Astrocyte (in vitro differentiated cells and primary cell): ENCODE measurements at regions not wholly inside any gene's neighbourhood (a gene's known extent, or its start where the extent isn't known, plus 50 kb on each side); places are given as distances from the start of the nearest gene placed in this dataset.

Experiments used
- DNase-seq: peaks from one replicate; pipeline ENCODE4 v3.0.0-alpha.2; 2010; ENCODE audit warnings: low read depth
- FAIRE-seq: peaks from 2 replicates; lab custom pipeline; 2011; peaks lifted over from hg19 to GRCh38; lab: Jason Lieb, UNC
- H2AFZ ChIP-seq: 2 replicates; pipeline ENCODE4 v1.6.0; 2012; ENCODE audit warnings: low read depth, low read length, inconsistent platforms
- H3K27ac ChIP-seq: 2 replicates; pipeline ENCODE4 v1.5.1; 2011; ENCODE audit warnings: low read depth, low read length, inconsistent platforms
- H3K27me3 ChIP-seq: 2 replicates; pipeline ENCODE4 v1.6.0; 2011; ENCODE audit warnings: low read length, inconsistent platforms; ENCODE audit not compliant: insufficient read depth
- H3K36me3 ChIP-seq: 2 replicates; pipeline ENCODE4 v1.5.1; 2011; ENCODE audit warnings: low read length, inconsistent platforms; ENCODE audit not compliant: insufficient read depth
- H3K4me1 ChIP-seq: 2 replicates; pipeline ENCODE4 v1.5.1; 2011; ENCODE audit warnings: low read length, inconsistent platforms; ENCODE audit not compliant: insufficient read depth
- H3K4me2 ChIP-seq: 2 replicates; pipeline ENCODE4 v1.6.0; 2012; ENCODE audit warnings: low read length, inconsistent platforms
- H3K4me3 ChIP-seq: 2 replicates; pipeline ENCODE4 v1.5.1; 2011; ENCODE audit warnings: low read depth, mild to moderate bottlenecking, low read length, inconsistent platforms; ENCODE audit not compliant: insufficient read depth
- H3K79me2 ChIP-seq: 2 replicates; pipeline ENCODE4 v1.6.0; 2012; ENCODE audit warnings: mild to moderate bottlenecking, low read length, inconsistent platforms; ENCODE audit not compliant: insufficient read depth
- H3K9ac ChIP-seq: 2 replicates; pipeline ENCODE4 v1.6.0; 2012; ENCODE audit warnings: mild to moderate bottlenecking, low read length, inconsistent platforms
- H3K9me3 ChIP-seq: 2 replicates; pipeline ENCODE4 v1.5.1; 2012; ENCODE audit warnings: low read depth, mild to moderate bottlenecking, low read length, inconsistent platforms; ENCODE audit not compliant: insufficient read depth
- H4K20me1 ChIP-seq: 2 replicates; pipeline ENCODE4 v1.6.0; 2012; ENCODE audit warnings: low read length, inconsistent platforms; ENCODE audit not compliant: insufficient read depth
- H3K27ac Mint-ChIP-seq: one replicate; pipeline ENCODE4 v1.8.0; 2021; ENCODE audit warnings: mild to moderate bottlenecking, mixed read lengths; ENCODE audit not compliant: unreplicated experiment
- H3K27me3 Mint-ChIP-seq: one replicate; pipeline ENCODE4 v1.8.0; 2021; ENCODE audit warnings: low read depth, mixed read lengths; ENCODE audit not compliant: unreplicated experiment
- H3K36me3 Mint-ChIP-seq: one replicate; pipeline ENCODE4 v1.8.0; 2021; ENCODE audit warnings: low read depth, mixed read lengths; ENCODE audit not compliant: unreplicated experiment
- H3K4me1 Mint-ChIP-seq: one replicate; pipeline ENCODE4 v1.8.0; 2021; ENCODE audit warnings: low read depth, mixed read lengths; ENCODE audit not compliant: unreplicated experiment
- H3K4me3 Mint-ChIP-seq: one replicate; pipeline ENCODE4 v1.8.0; 2021; ENCODE audit warnings: mild to moderate bottlenecking, moderate library complexity, mixed read lengths; ENCODE audit not compliant: unreplicated experiment
- H3K9me3 Mint-ChIP-seq: one replicate; pipeline ENCODE4 v1.8.0; 2021; ENCODE audit warnings: mild to moderate bottlenecking, mixed read lengths; ENCODE audit not compliant: unreplicated experiment
- CTCF ChIP-seq: IDR thresholded peaks from 2 replicates; pipeline ENCODE4 v1.5.1; 2011; ENCODE audit warnings: low read depth, mild to moderate bottlenecking, inconsistent platforms, low read length, moderate library complexity; ENCODE audit not compliant: insufficient read depth
- EZH2 ChIP-seq: IDR thresholded peaks from 2 replicates; pipeline ENCODE4 v1.6.1; 2012; ENCODE audit warnings: mild to moderate bottlenecking, low read length, inconsistent platforms; ENCODE audit not compliant: insufficient read depth

- Histone ChIP-seq H2AFZ (no peak overlapping the region), H3K79me2 (no peaks in the 10 kb centered on the region), H3K9ac (no peak overlapping the region), H3K9me3 (no peaks in the 10 kb centered on the region), H4K20me1 (no peaks in the 10 kb centered on the region), H3K27ac (no peak overlapping the region), H3K36me3 (no peaks in the 10 kb centered on the region), H3K4me3 (no peak overlapping the region), H3K27me3 (peaks cover 2% of the 10 kb centered on the region), H3K4me2 (no peak overlapping the region), H3K4me1 (no peaks in the 10 kb centered on the region)
- no peak overlapping the region for H3K4me3 Mint-ChIP-seq
- H3K27ac Mint-ChIP-seq = no peak overlapping the region
- no peaks in the 10 kb centered on the region for H3K9me3 Mint-ChIP-seq
- DNase-seq (no peak), FAIRE-seq (no peak)
- no peak for TF ChIP-seq CTCF
- no peak for TF ChIP-seq EZH2
- no peaks in the 10 kb centered on the region for H3K4me1 Mint-ChIP-seq
- peaks cover 63% of the 10 kb centered on the region for H3K27me3 Mint-ChIP-seq
- H3K36me3 Mint-ChIP-seq = peaks cover 2% of the 10 kb centered on the region
Measured at GRCh38 chr11:116096272-116096995, 592.2 kb upstream of the CADM1 start.

- H3K4me2 ChIP-seq = no peak overlapping the region
- H3K9me3 ChIP-seq = no peaks in the 10 kb centered on the region
- H3K9ac ChIP-seq = no peak overlapping the region
- peaks cover 2% of the 10 kb centered on the region for H3K27me3 ChIP-seq
- Mint-ChIP-seq H3K9me3 (no peaks in the 10 kb centered on the region), H3K36me3 (peaks cover 2% of the 10 kb centered on the region), H3K4me3 (no peak overlapping the region), H3K27ac (no peak overlapping the region), H3K27me3 (peaks cover 50% of the 10 kb centered on the region), H3K4me1 (no peaks in the 10 kb centered on the region)
- no peaks in the 10 kb centered on the region for H3K36me3 ChIP-seq
- no peak overlapping the region for H3K27ac ChIP-seq
- no peak for FAIRE-seq
- TF ChIP-seq EZH2 = no peak
- TF ChIP-seq CTCF = no peak
- no peak for DNase-seq
- H3K4me3 ChIP-seq = no peak overlapping the region
- H3K79me2 ChIP-seq = no peaks in the 10 kb centered on the region
- H3K4me1 ChIP-seq = no peaks in the 10 kb centered on the region
- H4K20me1 ChIP-seq = no peaks in the 10 kb centered on the region
- H2AFZ ChIP-seq = no peak overlapping the region
Measured at GRCh38 chr11:116093481-116094270, 589.5 kb upstream of the CADM1 start.
